Hematopoietic multipotent progenitor cell treated with erythropoietin and hydrocortisone succinate and interleukin-3 and kit ligand, for 4 days (in vitro differentiated cells): ENCODE measurements at regions not wholly inside any gene's neighbourhood (a gene's known extent, or its start where the extent isn't known, plus 50 kb on each side); places are given as distances from the start of the nearest gene placed in this dataset.
"Not testable (repeated sequence)": the region's sequence is repeated elsewhere in the genome, so short reads cannot be mapped to it uniquely, and the experiment has no call there.

Source experiments
- DNase-seq: peaks from one replicate; pipeline ENCODE4 v3.0.0-alpha.2; 2015

DNA sequence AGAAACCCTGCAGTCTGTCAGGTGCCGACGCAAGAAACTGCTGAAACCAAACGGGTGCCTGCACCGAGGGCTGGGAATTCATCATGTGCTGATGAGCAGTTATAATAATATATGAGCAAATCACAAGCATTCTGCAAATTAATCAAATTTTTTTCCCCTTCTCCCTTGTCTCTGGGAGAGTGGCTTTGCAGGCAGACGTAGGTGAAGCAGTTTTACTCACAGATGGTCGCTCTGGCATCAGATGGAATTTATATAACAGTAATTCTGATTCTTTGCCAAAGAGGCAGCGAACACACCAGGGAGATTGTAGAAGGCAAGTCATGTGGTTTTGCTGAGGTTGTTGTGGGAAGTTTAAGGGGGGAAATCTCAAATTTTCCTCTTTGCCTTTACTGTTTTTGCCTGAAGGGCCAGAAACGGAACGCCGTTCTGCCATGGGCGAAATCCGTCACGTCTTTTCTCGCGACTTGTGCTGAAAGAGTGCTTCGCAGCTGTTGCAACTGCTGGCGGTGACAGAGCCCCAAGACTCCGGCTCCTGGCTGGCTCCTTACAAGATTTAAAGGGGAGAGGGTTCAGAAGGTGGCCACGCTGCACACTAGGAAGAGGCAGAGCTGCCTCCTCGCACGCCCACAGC, 320.1 kb downstream of the ZNF536 start:
- peak; percentile 2 for DNase-seq

GRCh38 chr19:30691819-30692166, 319.6 kb downstream of the ZNF536 start:
- DNase-seq = no peak

GRCh38 chr19:30690935-30691818, 319.0 kb downstream of the ZNF536 start:
- DNase-seq = no peak

- DNase-seq = no peak
These were observed 318.3 kb downstream of the ZNF536 start for GRCh38 chr19:30690525-30690924.

GRCh38 chr19:30689474-30689873, 317.3 kb downstream of the ZNF536 start:
- DNase-seq = no peak

DNA sequence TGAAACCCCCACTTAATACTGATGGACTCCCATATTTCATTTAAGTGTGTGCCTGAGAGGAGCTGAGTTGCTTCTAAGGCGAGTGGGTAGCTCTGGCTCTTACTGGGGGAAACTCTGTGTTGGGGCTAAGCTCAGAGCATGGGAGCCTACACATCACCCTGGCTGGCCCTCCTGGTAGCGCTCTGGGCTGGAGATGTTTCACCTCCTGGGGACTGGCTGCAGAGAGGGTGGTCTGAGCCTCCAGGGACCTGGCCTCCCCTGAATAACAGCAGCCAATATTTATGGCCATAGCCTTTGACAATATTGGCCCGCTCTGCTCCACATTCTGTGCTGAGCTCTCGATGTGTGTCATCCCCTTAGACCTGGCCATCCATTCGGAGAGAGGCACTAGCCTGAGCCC, 316.5 kb downstream of the ZNF536 start:
- DNase-seq = no peak

GRCh38 chr19:30686826-30687566, 314.8 kb downstream of the ZNF536 start:
- DNase-seq = no peak

DNA sequence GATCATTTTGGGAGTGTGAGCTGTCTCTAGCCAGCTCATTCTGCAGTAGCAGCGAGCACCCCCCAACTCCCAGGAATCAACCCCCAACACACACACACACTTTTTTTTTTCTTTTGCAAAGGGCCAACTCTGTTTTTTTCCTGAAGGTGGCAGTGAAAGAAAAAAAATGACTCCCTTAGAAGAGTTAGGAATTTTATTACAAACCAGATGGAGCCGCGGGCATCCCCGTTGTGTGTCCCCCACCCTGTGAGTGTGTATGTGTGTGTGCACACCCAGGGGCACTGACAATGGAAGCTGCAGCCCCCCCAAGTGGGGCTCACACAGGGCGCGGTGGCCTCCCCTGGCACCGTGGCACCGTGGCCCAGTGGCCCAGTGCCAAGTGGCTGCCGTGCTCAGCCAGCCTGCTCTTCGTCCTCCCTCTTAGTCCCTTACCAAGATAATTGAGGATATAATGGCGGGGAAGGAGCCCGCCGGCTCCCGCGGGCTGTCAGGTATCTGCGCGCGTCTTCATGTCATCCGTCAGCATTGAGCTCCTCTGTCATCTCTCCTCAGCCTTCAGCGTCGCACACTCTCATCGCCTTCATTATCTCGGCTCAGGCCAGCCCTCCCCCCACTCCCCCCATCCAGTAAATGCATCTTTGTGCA, 314.1 kb downstream of the ZNF536 start:
- DNase-seq = no peak

- DNase-seq = no peak
These were observed 313.3 kb downstream of the ZNF536 start for GRCh38 chr19:30685426-30686000.

- no peak for DNase-seq
These were observed 312.4 kb downstream of the ZNF536 start for GRCh38 chr19:30684613-30685012.

- DNase-seq = peak; percentile 72
These were observed 310.9 kb downstream of the ZNF536 start for GRCh38 chr19:30682999-30683536.

- DNase-seq = no peak
These were observed 310.2 kb downstream of the ZNF536 start for GRCh38 chr19:30682146-30682998.

DNA sequence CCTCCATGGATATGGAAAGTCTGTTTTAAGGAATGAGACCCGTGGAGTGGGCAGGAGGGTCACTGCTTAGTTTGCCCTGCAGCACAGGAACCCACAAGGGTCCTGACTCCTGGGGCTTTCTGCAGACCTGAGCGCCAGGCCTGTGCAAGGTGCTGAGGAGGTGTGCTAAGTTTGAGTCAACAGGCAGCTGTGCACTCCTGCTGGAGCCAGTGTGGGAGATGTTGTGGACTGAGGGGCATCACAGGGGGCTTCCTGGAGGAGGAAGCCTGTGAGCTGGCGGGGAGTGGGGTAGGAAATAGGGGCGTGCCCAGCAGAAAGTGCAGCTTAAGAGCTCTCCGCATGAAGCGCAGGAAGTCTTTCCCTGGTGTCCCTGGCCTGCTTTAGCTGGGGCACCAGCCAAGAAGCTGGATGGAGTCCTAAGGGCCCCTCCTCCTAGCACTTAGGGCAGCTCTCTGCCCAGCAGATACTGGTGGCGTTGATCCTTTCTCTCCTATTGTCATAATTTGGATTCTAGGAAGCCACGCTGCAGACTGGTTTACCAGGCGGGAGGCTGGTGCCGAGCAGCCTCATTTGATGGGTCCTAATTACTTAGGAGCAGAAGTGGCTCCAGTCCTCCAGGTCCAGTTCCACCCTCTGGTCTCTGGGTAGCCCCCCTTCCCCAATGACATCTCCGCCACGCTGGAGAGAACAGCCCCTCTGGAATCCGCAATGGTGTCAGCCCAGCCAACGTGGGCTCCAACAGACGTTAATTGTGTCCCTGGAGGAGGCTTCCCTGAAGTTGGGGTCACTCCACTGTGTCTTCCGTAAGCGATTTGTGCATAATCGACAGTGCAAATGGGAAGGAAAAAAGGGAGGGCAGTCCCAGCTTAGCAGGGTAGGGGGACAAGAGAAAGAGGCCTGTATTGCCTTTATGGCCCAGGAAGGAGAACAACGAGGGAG, 309.2 kb downstream of the ZNF536 start:
- no peak for DNase-seq

GRCh38 chr19:30680399-30680798, 308.2 kb downstream of the ZNF536 start:
- DNase-seq = not testable (repeated sequence)

- no peak for DNase-seq
These were observed 307.6 kb downstream of the ZNF536 start for GRCh38 chr19:30679789-30680188.

GRCh38 chr19:30679153-30679702, 307.0 kb downstream of the ZNF536 start:
- no peak for DNase-seq

DNA sequence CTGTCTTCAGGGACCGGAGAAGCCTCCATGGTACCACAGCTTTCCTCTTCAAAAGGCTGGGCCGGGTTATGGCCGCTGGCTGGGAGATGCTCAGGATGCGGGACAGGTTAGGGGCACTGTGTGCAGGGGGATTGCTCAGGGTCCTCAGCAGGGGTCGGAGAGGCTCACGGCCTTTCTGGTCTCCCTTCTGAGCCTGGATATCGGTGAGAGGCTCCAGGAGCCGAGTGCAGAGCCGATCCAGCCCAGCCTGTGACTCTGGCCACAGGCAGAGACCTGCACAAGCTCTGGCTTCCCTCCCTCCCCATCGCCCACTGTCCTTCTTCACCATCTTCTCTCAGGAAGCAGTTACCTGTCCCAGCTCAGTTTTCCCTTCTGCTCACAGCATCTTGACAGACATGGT, 306.0 kb downstream of the ZNF536 start:
- DNase-seq = no peak

DNA sequence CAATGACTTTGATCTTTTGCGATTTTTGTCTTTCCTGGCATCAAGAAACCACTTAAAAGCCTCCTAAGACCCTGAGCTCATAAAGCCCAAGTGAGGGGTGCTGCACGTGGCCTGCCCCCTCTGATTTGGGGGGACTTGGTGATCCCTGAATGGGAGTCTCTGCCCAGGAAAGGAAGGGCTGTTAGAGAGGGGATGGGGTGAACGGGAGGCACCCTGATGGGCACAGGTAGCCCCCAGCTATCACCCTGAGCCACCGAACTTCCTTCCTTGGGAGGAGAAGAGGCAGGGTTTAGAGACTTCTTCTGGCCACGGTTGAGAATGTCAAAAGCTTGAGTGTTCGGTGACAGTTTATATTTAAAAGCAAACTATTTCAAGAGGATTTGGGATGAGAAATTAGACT, 305.5 kb downstream of the ZNF536 start:
- no peak for DNase-seq

DNA sequence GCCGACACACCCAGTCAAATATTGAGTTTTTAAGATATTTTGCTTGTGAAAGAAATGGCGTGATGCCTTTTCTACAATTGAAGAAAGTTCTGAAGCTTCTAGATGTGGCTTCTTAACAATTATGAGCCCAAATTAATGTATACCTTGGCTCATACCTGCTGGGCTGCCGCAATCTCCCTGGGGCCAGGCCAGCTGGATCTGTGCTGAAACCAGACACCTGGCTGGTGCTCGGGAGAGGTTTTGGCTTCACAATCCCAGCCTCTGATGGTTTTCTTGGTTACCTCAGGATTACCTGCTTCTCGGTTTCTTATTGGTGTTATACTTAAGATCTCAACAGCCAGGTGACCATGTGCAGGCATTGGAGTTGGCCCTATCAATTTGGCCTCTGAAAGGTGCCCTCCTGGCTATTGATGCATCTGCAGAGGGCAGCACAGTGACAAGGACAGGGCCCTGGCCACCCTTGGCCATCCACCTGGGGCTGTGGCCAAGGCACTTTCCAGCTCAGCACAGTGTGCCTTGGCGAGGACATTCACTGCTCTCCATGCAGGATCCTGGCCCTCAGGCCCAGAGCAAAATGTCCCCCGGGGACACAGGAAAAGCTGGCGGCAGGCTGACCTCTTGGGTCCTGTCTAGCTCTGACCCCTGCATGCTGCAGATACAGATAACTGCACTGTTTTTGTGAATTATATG, 305.0 kb downstream of the ZNF536 start:
- DNase-seq = no peak
